ENCODE measurements at regions not wholly inside any gene's neighbourhood (a gene's known extent, or its start where the extent isn't known, plus 50 kb on each side); places are given as distances from the start of the nearest gene placed in this dataset.

DNA sequence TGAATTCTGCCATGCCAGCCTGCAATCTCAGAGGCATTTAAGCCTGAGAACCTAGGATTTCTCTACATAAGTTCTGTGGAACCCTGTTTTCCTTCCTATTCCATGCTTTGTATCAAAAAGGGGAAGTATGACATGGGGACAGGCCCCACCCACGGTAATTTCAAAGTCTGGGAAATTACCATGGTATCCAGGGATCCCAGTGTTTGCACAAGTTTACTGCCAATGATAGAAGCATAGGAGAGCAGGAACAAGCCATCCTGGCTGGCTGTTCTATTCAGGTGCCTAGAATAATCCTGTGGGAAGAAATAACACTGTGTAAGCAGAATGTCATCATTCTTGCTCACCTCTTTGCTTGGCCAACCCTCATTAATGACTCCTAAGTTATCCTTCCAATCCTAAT, 53.8 kb upstream of the ATP1B1 start:
- CTCF ChIA-PET (ENCODE audit: partially characterized antibody) = no interaction called here
- Histone ChIP-seq H3K4me1 (ENCODE audit: insufficient read depth, low read length) (no peaks in the 10 kb centered on the region), H3K4me3 (ENCODE audit: low read length in 2 of 2) (no peak overlapping the region), H3K27ac (ENCODE audit: low read depth, low read length) (no peak overlapping the region), H3K36me3 (ENCODE audit: insufficient read depth, low read length) (no peaks in the 10 kb centered on the region), H3K9me3 (ENCODE audit: control insufficient read depth in 1 of 2, low read length in 2 of 2) (no peaks in the 10 kb centered on the region), H3K27me3 (ENCODE audit: insufficient read depth, low read length) (no peaks in the 10 kb centered on the region)
- DNase-seq = no peak
- Mint-ChIP-seq H3K27me3 (peaks cover 0 to 2% of the 10 kb centered on the region in 2 donors), H3K9me3 (peaks cover 0 to 2% (median 0%) of the 10 kb centered on the region in 8 donors), H3K4me3 (no peak overlapping the region), H3K27ac (no peak overlapping the region), H3K4me1 (no peaks in the 10 kb centered on the region), H3K36me3 (no peaks in the 10 kb centered on the region)
- POLR2A ChIA-PET (ENCODE audit: partially characterized antibody) = no interaction called here
- intact Hi-C loops (cut with micrococcal nuclease) = no loop called here

DNA sequence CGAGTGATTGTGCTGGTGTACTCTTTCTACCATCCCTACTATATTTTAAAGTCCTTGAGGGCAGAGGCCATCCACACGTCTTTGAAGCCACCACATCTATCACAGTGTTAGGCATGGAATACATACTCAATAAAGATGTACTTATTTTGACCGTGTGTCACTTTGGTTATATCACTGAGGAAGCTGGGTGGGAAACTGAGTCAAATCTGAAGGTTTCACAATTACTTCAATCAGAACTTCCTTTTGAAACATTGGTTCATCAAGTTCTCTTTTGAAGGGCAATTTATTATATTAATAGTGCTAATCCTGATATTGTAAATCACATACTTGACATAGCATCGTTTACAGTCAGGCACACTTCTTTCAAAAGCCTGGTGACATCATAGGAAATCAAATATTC, 53.3 kb upstream of the ATP1B1 start:
- CTCF ChIA-PET (ENCODE audit: partially characterized antibody) = no interaction called here

More for the DNA sequence above, 53.3 kb upstream of the ATP1B1 start:
- no peaks in the 10 kb centered on the region for H3K36me3 Mint-ChIP-seq
- no peaks in the 10 kb centered on the region for H3K9me3 ChIP-seq (ENCODE audit: control insufficient read depth in 1 of 2, low read length in 2 of 2)
- H3K4me3 ChIP-seq (ENCODE audit: low read length in 2 of 2) = no peak overlapping the region
- H3K36me3 ChIP-seq (ENCODE audit: insufficient read depth, low read length) = no peaks in the 10 kb centered on the region
- intact Hi-C loops (cut with micrococcal nuclease) = no loop called here
- H3K27me3 Mint-ChIP-seq = peaks cover 0 to 2% of the 10 kb centered on the region in 2 donors
- POLR2A ChIA-PET (ENCODE audit: partially characterized antibody) = no interaction called here
- no peak overlapping the region for H3K4me3 Mint-ChIP-seq
- no peak for DNase-seq
- H3K9me3 Mint-ChIP-seq = peaks cover 0 to 2% (median 0%) of the 10 kb centered on the region in 8 donors
- no peaks in the 10 kb centered on the region for H3K4me1 Mint-ChIP-seq
- H3K27me3 ChIP-seq (ENCODE audit: insufficient read depth, low read length) = no peaks in the 10 kb centered on the region
- H3K27ac Mint-ChIP-seq = no peak overlapping the region
- H3K4me1 ChIP-seq (ENCODE audit: insufficient read depth, low read length) = no peaks in the 10 kb centered on the region
- no peak overlapping the region for H3K27ac ChIP-seq (ENCODE audit: low read depth, low read length)

Measured in CD4-positive, alpha-beta memory T cell (primary cell).